H9 (cell line): ENCODE measurements at regions not wholly inside any gene's neighbourhood (a gene's known extent, or its start where the extent isn't known, plus 50 kb on each side); places are given as distances from the start of the nearest gene placed in this dataset.

ENCODE experiments used
- DNase-seq: peaks from one replicate; pipeline ENCODE4 v3.0.0-alpha.2; 2017
- H2AFZ ChIP-seq: one replicate; pipeline ENCODE4 v1.6.1; 2013; ENCODE audit warnings: mild to moderate bottlenecking, low read length, control low read depth, moderate library complexity
- H2AK5ac ChIP-seq: 2 replicates; pipeline ENCODE4 v1.6.1; 2013; ENCODE audit warnings: low read length, control low read depth, mixed read lengths; ENCODE audit not compliant: insufficient read length
- H2BK120ac ChIP-seq: one replicate; pipeline ENCODE4 v1.6.1; 2013; ENCODE audit warnings: low read depth, mild to moderate bottlenecking, low read length, control low read depth, inconsistent platforms; ENCODE audit not compliant: poor library complexity, severe bottlenecking
- H2BK12ac ChIP-seq: 2 replicates; pipeline ENCODE4 v1.6.1; 2013; ENCODE audit warnings: low read length, control low read depth, mixed read lengths, low read depth; ENCODE audit not compliant: insufficient read length
- H2BK15ac ChIP-seq: 2 replicates; pipeline ENCODE4 v1.6.1; 2013; ENCODE audit warnings: low read depth, low read length, control low read depth
- H2BK20ac ChIP-seq: one replicate; pipeline ENCODE4 v1.6.1; 2013; ENCODE audit warnings: low read depth, mild to moderate bottlenecking, low read length, control low read depth, inconsistent platforms; ENCODE audit not compliant: poor library complexity, severe bottlenecking
- H2BK5ac ChIP-seq: 2 replicates; pipeline ENCODE4 v1.6.1; 2013; ENCODE audit warnings: low read length, control low read depth, mixed read lengths; ENCODE audit not compliant: insufficient read length
- H3K14ac ChIP-seq: 2 replicates; pipeline ENCODE4 v1.6.1; 2013; ENCODE audit warnings: low read length, control low read depth; ENCODE audit not compliant: insufficient read depth
- H3K18ac ChIP-seq: 2 replicates; pipeline ENCODE4 v1.6.1; 2013; ENCODE audit warnings: low read depth, mild to moderate bottlenecking, mixed read lengths, low read length, control low read depth; ENCODE audit not compliant: insufficient read length
- H3K23ac ChIP-seq: 2 replicates; pipeline ENCODE4 v1.6.1; 2013; ENCODE audit warnings: low read length, control low read depth, mixed read lengths, low read depth; ENCODE audit not compliant: insufficient read length
- H3K23me2 ChIP-seq: 2 replicates; pipeline ENCODE4 v1.6.1; 2013; ENCODE audit warnings: low read depth, mild to moderate bottlenecking, mixed read lengths, low read length, control low read depth; ENCODE audit not compliant: insufficient read length, poor library complexity, severe bottlenecking
- H3K27ac ChIP-seq: 2 replicates; pipeline ENCODE4 v1.5.1; 2013; ENCODE audit warnings: low read length, control low read depth, mixed read lengths, low read depth; ENCODE audit not compliant: insufficient read length
- H3K27me3 ChIP-seq: 2 replicates; pipeline ENCODE4 v1.6.1; 2013; ENCODE audit warnings: low read length, control low read depth, inconsistent platforms; ENCODE audit not compliant: insufficient read depth
- H3K4ac ChIP-seq: 2 replicates; pipeline ENCODE4 v1.6.1; 2013; ENCODE audit warnings: low read depth, mild to moderate bottlenecking, control low read depth, inconsistent platforms, low read length, moderate library complexity
- H3K4me1 ChIP-seq: 2 replicates; pipeline ENCODE4 v1.6.1; 2013; ENCODE audit warnings: low read length, control low read depth, inconsistent platforms; ENCODE audit not compliant: insufficient read depth
- H3K4me2 ChIP-seq: 2 replicates; pipeline ENCODE4 v1.6.1; 2013; ENCODE audit warnings: low read length, control low read depth, mixed read lengths; ENCODE audit not compliant: insufficient read length, insufficient read depth
- H3K56ac ChIP-seq: 2 replicates; pipeline ENCODE4 v1.6.1; 2013; ENCODE audit warnings: low read depth, mild to moderate bottlenecking, mixed read lengths, low read length, control low read depth; ENCODE audit not compliant: insufficient read length
- H3K79me1 ChIP-seq: 2 replicates; pipeline ENCODE4 v1.6.1; 2013; ENCODE audit warnings: low read depth, mild to moderate bottlenecking, moderate library complexity, low read length, control low read depth, inconsistent platforms; ENCODE audit not compliant: insufficient read depth, poor library complexity, severe bottlenecking
- H3K79me2 ChIP-seq: 2 replicates; pipeline ENCODE4 v1.6.1; 2013; ENCODE audit warnings: low read length, control low read depth, inconsistent platforms; ENCODE audit not compliant: insufficient read depth
- H3K9ac ChIP-seq: 2 replicates; pipeline ENCODE4 v1.6.1; 2013; ENCODE audit warnings: low read length, control low read depth, mixed read lengths; ENCODE audit not compliant: insufficient read length; ENCODE audit errors: extremely low read depth
- H3K9me3 ChIP-seq: one replicate; pipeline ENCODE4 v1.6.1; 2013; ENCODE audit warnings: low read depth, low read length, inconsistent platforms; ENCODE audit not compliant: control insufficient read depth
- H3T11ph ChIP-seq: one replicate; pipeline ENCODE4 v1.6.1; 2013; ENCODE audit warnings: mild to moderate bottlenecking, low read length, control low read depth, inconsistent platforms
- H4K20me1 ChIP-seq: one replicate; pipeline ENCODE4 v1.6.1; 2013; ENCODE audit not compliant: control insufficient read depth, insufficient read length, insufficient read depth
- H4K5ac ChIP-seq: 2 replicates; pipeline ENCODE4 v1.6.1; 2013; ENCODE audit warnings: low read depth, mild to moderate bottlenecking, mixed read lengths, low read length, control low read depth; ENCODE audit not compliant: insufficient read length
- H4K8ac ChIP-seq: replicated peaks from 2 replicates; pipeline ENCODE4 v1.6.1; 2013; ENCODE audit warnings: low read length, control low read depth, mixed read lengths, low read depth; ENCODE audit not compliant: insufficient read length
- H4K91ac ChIP-seq: 2 replicates; pipeline ENCODE4 v1.6.1; 2013; ENCODE audit warnings: low read depth, mild to moderate bottlenecking, moderate library complexity, mixed read lengths, low read length, control low read depth; ENCODE audit not compliant: insufficient read length
- H3K27ac Mint-ChIP-seq, 3 experiments: 2 replicates in 2 of 3; 3 replicates in 1 of 3; pipeline ENCODE4 v1.8.0; 2020 to 2021; ENCODE audit warnings: mixed read lengths in 3 of 3, mild to moderate bottlenecking in 1 of 3, moderate library complexity in 1 of 3
- H3K27me3 Mint-ChIP-seq: 2 replicates; pipeline ENCODE4 v1.8.0; 2021; ENCODE audit warnings: low read depth, mild to moderate bottlenecking, moderate library complexity, mixed read lengths
- H3K36me3 Mint-ChIP-seq, 3 experiments: 2 replicates in 2 of 3; 3 replicates in 1 of 3; pipeline ENCODE4 v1.8.0; 2020 to 2021; ENCODE audit warnings: low read depth in 3 of 3, mixed read lengths in 3 of 3; ENCODE audit not compliant: insufficient read depth in 1 of 3
- H3K4me1 Mint-ChIP-seq, 2 experiments: 2 replicates each; pipeline ENCODE4 v1.8.0; 2020; ENCODE audit warnings: mixed read lengths in 2 of 2
- H3K4me3 Mint-ChIP-seq, 2 experiments: 2 replicates in 1 of 2; 3 replicates in 1 of 2; pipeline ENCODE4 v1.8.0; 2020 to 2021; ENCODE audit warnings: mild to moderate bottlenecking in 2 of 2, mixed read lengths in 2 of 2, moderate library complexity in 1 of 2
- H3K9me3 Mint-ChIP-seq, 2 experiments: 2 replicates in 1 of 2; 3 replicates in 1 of 2; pipeline ENCODE4 v1.8.0; 2020; ENCODE audit warnings: mild to moderate bottlenecking in 2 of 2, mixed read lengths in 2 of 2, moderate library complexity in 1 of 2
- WGBS: extraction: QIAGEN DNeasy Blood & Tissue Kit; methylation state at CpG from one replicate; pipeline ENCODE4 v1.1.7; 2013; ENCODE audit warnings: missing lambda C conversion rate, low lambda C conversion rate, mixed read lengths; ENCODE audit not compliant: insufficient read length; ENCODE audit errors: extremely low coverage; 5-methylcytosine and 5-hydroxymethylcytosine counted together
- TF ChIP-seq, protein P1 (sequence below): fragments of 200-600 bp; sonication (generic); conservative IDR thresholded peaks from 3 replicates; pipeline ENCODE4 v1.8.0; 2021; ENCODE audit warnings: antibody characterized with exemption, mild to moderate bottlenecking

DNA sequence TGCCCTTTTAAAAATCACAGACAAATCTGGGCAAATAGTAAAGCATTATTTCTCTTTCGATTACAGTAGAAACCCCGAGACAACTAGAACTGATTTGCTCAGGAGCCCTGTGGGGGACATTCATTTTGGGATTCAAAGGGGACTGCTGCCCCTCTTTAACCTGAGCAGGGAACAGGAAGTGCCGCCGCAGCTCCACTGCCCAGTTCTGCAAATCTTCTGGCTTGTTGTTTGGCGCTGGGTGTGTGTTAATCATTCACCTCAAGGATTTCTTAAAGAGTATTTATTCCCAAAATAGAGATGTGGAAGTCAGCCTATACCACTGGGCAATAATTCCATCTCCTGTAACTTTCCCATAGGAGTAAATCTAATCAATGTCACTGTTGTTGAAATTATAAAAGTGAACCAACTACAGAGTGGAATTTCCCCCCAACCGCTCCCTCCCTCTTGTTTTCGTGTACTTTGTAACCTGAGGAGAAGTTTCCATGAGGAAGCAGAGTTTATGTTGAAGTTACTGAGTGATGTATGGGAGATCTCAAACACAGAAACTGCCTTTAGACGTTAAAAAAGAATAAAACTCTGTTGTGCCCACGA is 515.8 kb downstream of the KLF12 start:
- Histone ChIP-seq H2AFZ (peak overlapping the region; percentile 69), H3K4me1 (no peaks in the 10 kb centered on the region), H3K9me3 (no peaks in the 10 kb centered on the region), H3K27me3 (no peaks in the 10 kb centered on the region), H4K8ac (no peak overlapping the region), H3K79me2 (no peaks in the 10 kb centered on the region), H3K79me1 (no peaks in the 10 kb centered on the region), H3K4ac (no peak overlapping the region), H2BK120ac (no peak overlapping the region), H2BK15ac (no peak overlapping the region), H2BK20ac (no peak overlapping the region), H3K9ac (no peak overlapping the region), H3K4me2 (no peak overlapping the region), H3K14ac (no peak overlapping the region), H3K56ac (no peak overlapping the region), H3T11ph (no peak overlapping the region), H2BK12ac (no peak overlapping the region), H2BK5ac (no peak overlapping the region), H3K23me2 (no peaks in the 10 kb centered on the region), H3K23ac (no peak overlapping the region), H2AK5ac (no peak overlapping the region), H4K91ac (no peak overlapping the region), H4K20me1 (no peaks in the 10 kb centered on the region), H3K27ac (no peak overlapping the region), H3K18ac (no peak overlapping the region), H4K5ac (no peak overlapping the region)
- WGBS: no CpG with 5 or more reads among the region's 9 CpGs
- H3K36me3 Mint-ChIP-seq: no peaks in the 10 kb centered on the region
- no peaks in the 10 kb centered on the region for H3K27me3 Mint-ChIP-seq
- DNase-seq: no peak
- H3K27ac Mint-ChIP-seq: no peak overlapping the region
- TF ChIP-seq, protein P1, sequence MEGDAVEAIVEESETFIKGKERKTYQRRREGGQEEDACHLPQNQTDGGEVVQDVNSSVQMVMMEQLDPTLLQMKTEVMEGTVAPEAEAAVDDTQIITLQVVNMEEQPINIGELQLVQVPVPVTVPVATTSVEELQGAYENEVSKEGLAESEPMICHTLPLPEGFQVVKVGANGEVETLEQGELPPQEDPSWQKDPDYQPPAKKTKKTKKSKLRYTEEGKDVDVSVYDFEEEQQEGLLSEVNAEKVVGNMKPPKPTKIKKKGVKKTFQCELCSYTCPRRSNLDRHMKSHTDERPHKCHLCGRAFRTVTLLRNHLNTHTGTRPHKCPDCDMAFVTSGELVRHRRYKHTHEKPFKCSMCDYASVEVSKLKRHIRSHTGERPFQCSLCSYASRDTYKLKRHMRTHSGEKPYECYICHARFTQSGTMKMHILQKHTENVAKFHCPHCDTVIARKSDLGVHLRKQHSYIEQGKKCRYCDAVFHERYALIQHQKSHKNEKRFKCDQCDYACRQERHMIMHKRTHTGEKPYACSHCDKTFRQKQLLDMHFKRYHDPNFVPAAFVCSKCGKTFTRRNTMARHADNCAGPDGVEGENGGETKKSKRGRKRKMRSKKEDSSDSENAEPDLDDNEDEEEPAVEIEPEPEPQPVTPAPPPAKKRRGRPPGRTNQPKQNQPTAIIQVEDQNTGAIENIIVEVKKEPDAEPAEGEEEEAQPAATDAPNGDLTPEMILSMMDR: no peak
- H3K9me3 Mint-ChIP-seq: no peaks in the 10 kb centered on the region; a peak in 1 of 5 replicates
- no peak overlapping the region for H3K4me3 Mint-ChIP-seq
- H3K4me1 Mint-ChIP-seq: peaks cover 9 to 10% of the 10 kb centered on the region in 2 experiments
